Gastroesophageal sphincter (tissue), 3 donors: ENCODE measurements at regions not wholly inside any gene's neighbourhood (a gene's known extent, or its start where the extent isn't known, plus 50 kb on each side); places are given as distances from the start of the nearest gene placed in this dataset.

Experiments used
- EP300 ChIP-seq: sonication (generic); formaldehyde crosslinking; IDR thresholded peaks from one replicate; pipeline ENCODE4 v1.6.1; 2017; ENCODE audit warnings: antibody characterized with exemption, mild to moderate bottlenecking
- POLR2A ChIP-seq, 2 donors: fragments of 450-650 bp; IDR thresholded peaks; one replicate each; pipeline ENCODE4 v1.6.1; 2017; ENCODE audit warnings: antibody characterized with exemption in 2 of 2, mild to moderate bottlenecking in 2 of 2, moderate library complexity in 1 of 2
- POLR2AphosphoS5 ChIP-seq: sonication (generic); formaldehyde crosslinking; IDR thresholded peaks from one replicate; pipeline ENCODE4 v1.6.1; 2017; ENCODE audit warnings: antibody characterized with exemption
- TF ChIP-seq, protein P1 (sequence below), 4 experiments: fragments of 200-600 bp in 2 of 4; fragments of 450-650 bp in 2 of 4; sonication (generic) in 1 of 4; IDR thresholded peaks; one replicate each; pipeline ENCODE4 v1.5.1; 2017 to 2019; ENCODE audit warnings: antibody characterized with exemption in 4 of 4, mild to moderate bottlenecking in 2 of 4, moderate library complexity in 2 of 4

- TF ChIP-seq, protein P1, sequence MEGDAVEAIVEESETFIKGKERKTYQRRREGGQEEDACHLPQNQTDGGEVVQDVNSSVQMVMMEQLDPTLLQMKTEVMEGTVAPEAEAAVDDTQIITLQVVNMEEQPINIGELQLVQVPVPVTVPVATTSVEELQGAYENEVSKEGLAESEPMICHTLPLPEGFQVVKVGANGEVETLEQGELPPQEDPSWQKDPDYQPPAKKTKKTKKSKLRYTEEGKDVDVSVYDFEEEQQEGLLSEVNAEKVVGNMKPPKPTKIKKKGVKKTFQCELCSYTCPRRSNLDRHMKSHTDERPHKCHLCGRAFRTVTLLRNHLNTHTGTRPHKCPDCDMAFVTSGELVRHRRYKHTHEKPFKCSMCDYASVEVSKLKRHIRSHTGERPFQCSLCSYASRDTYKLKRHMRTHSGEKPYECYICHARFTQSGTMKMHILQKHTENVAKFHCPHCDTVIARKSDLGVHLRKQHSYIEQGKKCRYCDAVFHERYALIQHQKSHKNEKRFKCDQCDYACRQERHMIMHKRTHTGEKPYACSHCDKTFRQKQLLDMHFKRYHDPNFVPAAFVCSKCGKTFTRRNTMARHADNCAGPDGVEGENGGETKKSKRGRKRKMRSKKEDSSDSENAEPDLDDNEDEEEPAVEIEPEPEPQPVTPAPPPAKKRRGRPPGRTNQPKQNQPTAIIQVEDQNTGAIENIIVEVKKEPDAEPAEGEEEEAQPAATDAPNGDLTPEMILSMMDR (IDR thresholded peaks at IDR 0.05): no peak
- TF ChIP-seq POLR2A (IDR thresholded peaks at IDR 0.05) (no peak), POLR2AphosphoS5 (no peak), EP300 (no peak)
Observed at GRCh38 chr9:134234687-134235359, 70.5 kb upstream of the RNU6ATAC start.
